Neutrophil (primary cell): ENCODE measurements at regions not wholly inside any gene's neighbourhood (a gene's known extent, or its start where the extent isn't known, plus 50 kb on each side); places are given as distances from the start of the nearest gene placed in this dataset.
"Not testable (repeated sequence)": the region's sequence is repeated elsewhere in the genome, so short reads cannot be mapped to it uniquely, and the experiment has no call there.

Experiments
- H3K27ac ChIP-seq: fragments of 200-600 bp; sonication (generic); 2 replicates; pipeline ENCODE4 v1.5.1; 2016; ENCODE audit warnings: mild to moderate bottlenecking, moderate library complexity
- H3K27me3 ChIP-seq: fragments of 200-600 bp; sonication (generic); 2 replicates; pipeline ENCODE4 v1.6.0; 2016; ENCODE audit warnings: mild to moderate bottlenecking
- H3K36me3 ChIP-seq: fragments of 200-600 bp; sonication (generic); 2 replicates; pipeline ENCODE4 v1.5.1; 2017
- H3K4me1 ChIP-seq, 2 experiments: fragments of 200-600 bp in 1 of 2; sonication (generic) in 1 of 2; 1 replicate in 1 of 2; 2 replicates in 1 of 2; pipeline versions ENCODE4 v1.5.1 to v1.6.1; 2013 to 2016; ENCODE audit warnings: low read depth in 1 of 2, low read length in 1 of 2, mild to moderate bottlenecking in 1 of 2, moderate library complexity in 1 of 2; ENCODE audit not compliant: control insufficient read depth in 1 of 2, insufficient read depth in 1 of 2
- H3K4me3 ChIP-seq, 2 experiments: fragments of 200-600 bp in 1 of 2; sonication (generic) in 1 of 2; 1 replicate in 1 of 2; 2 replicates in 1 of 2; pipeline ENCODE4 v1.5.1; 2013 to 2016; ENCODE audit warnings: low read depth in 1 of 2, low read length in 1 of 2, mild to moderate bottlenecking in 1 of 2, moderate library complexity in 1 of 2
- H3K9me3 ChIP-seq: fragments of 200-600 bp; sonication (generic); 2 replicates; pipeline ENCODE4 v1.5.1; 2016
- CTCF ChIP-seq: fragments of 200-600 bp; sonication (generic); IDR thresholded peaks from 2 replicates; pipeline ENCODE4 v1.5.1; 2016; ENCODE audit warnings: antibody characterized with exemption

GRCh38 chr6:137811121-137811915, 55.7 kb upstream of the TNFAIP3 start:
- Histone ChIP-seq H3K36me3 (no peaks in the 10 kb centered on the region), H3K4me1 (peaks cover 25 to 26% of the 10 kb centered on the region in 2 experiments), H3K27ac (peak overlapping the region; percentile 92)

GRCh38 chr6:137811916-137812553, 55.0 kb upstream of the TNFAIP3 start:
- Histone ChIP-seq H3K36me3 (no peaks in the 10 kb centered on the region), H3K27me3 (no peaks in the 10 kb centered on the region)
- TF ChIP-seq CTCF, result no peak

More at GRCh38 chr6:137811121-137811915, 55.7 kb upstream of the TNFAIP3 start:
- H3K4me3 ChIP-seq, result peak overlapping the region; percentile 37 to 41
- H3K27me3 ChIP-seq, result no peaks in the 10 kb centered on the region
- H3K9me3 ChIP-seq, result no peaks in the 10 kb centered on the region
- no peak for TF ChIP-seq CTCF

GRCh38 chr6:137813308-137813970, 53.6 kb upstream of the TNFAIP3 start:
- H3K27me3 ChIP-seq, result no peaks in the 10 kb centered on the region
- H3K4me1 ChIP-seq, result peaks cover 25 to 26% of the 10 kb centered on the region in 2 experiments
- H3K36me3 ChIP-seq, result no peaks in the 10 kb centered on the region
- TF ChIP-seq CTCF, result no peak
- no peaks in the 10 kb centered on the region for H3K9me3 ChIP-seq
- no peak overlapping the region for H3K4me3 ChIP-seq
- H3K27ac ChIP-seq, result no peak overlapping the region

More at GRCh38 chr6:137811916-137812553, 55.0 kb upstream of the TNFAIP3 start:
- Histone ChIP-seq H3K4me3 (peak overlapping the region; percentile 37 to 41), H3K9me3 (no peaks in the 10 kb centered on the region), H3K4me1 (peaks cover 25 to 26% of the 10 kb centered on the region in 2 experiments), H3K27ac (peak overlapping the region; percentile 92)

GRCh38 chr6:137814030-137814429, 53.0 kb upstream of the TNFAIP3 start:
- not testable (repeated sequence) for H3K9me3 ChIP-seq, H3K27me3 ChIP-seq, H3K36me3 ChIP-seq, H3K4me3 ChIP-seq, H3K27ac ChIP-seq
- H3K4me1 ChIP-seq, result peaks cover 25 to 26% of the 10 kb centered on the region in 2 experiments

- TF ChIP-seq CTCF, result no peak
- no peak overlapping the region for H3K4me3 ChIP-seq
- no peaks in the 10 kb centered on the region for H3K9me3 ChIP-seq
- no peak overlapping the region for H3K27ac ChIP-seq
- H3K4me1 ChIP-seq, result peaks cover 19 to 21% of the 10 kb centered on the region in 2 experiments
- no peaks in the 10 kb centered on the region for H3K36me3 ChIP-seq
- H3K27me3 ChIP-seq, result no peaks in the 10 kb centered on the region
These were observed 51.4 kb upstream of the TNFAIP3 start for GRCh38 chr6:137815692-137816091.
